Peyer's patch (tissue), 4 donors: ENCODE measurements at regions not wholly inside any gene's neighbourhood (a gene's known extent, or its start where the extent isn't known, plus 50 kb on each side); places are given as distances from the start of the nearest gene placed in this dataset.

Experiments used
- DNase-seq, 3 donors: peaks; one replicate each; pipeline ENCODE4 v3.0.0-alpha.2; 2017 to 2019
- H3K27ac ChIP-seq, 4 donors: fragments of 200-600 bp; sonication (generic); one replicate each; pipeline ENCODE4 v1.5.1; 2016 to 2019
- H3K27me3 ChIP-seq, 2 donors: fragments of 200-600 bp; sonication (generic); one replicate each; pipeline ENCODE4 v1.5.1; 2019
- H3K36me3 ChIP-seq, 3 donors: fragments of 200-600 bp; sonication (generic); one replicate each; pipeline ENCODE4 v1.5.1; 2016 to 2019
- H3K4me1 ChIP-seq, 4 donors: fragments of 200-600 bp; sonication (generic); one replicate each; pipeline ENCODE4 v1.5.1; 2016 to 2019
- H3K4me3 ChIP-seq, 4 donors: fragments of 200-600 bp; sonication (generic); 1 replicate in 3 of 4; 2 replicates in 1 of 4; pipeline ENCODE4 v1.5.1; 2016 to 2019; ENCODE audit warnings: mild to moderate bottlenecking in 1 of 4
- H3K9me3 ChIP-seq, 4 donors: fragments of 200-600 bp; sonication (generic); one replicate each; pipeline ENCODE4 v1.5.1; 2016 to 2019; ENCODE audit warnings: mild to moderate bottlenecking in 1 of 4
- CTCF ChIP-seq, 6 experiments: fragments of 450-650 bp in 4 of 6; fragments of 200-600 bp in 2 of 6; sonication (generic) in 1 of 6; IDR thresholded peaks; one replicate each; pipeline ENCODE4 v1.5.1; 2017 to 2019; ENCODE audit warnings: antibody characterized with exemption in 6 of 6, mild to moderate bottlenecking in 3 of 6, moderate library complexity in 1 of 6
- POLR2A ChIP-seq, 2 donors: fragments of 450-650 bp; IDR thresholded peaks; one replicate each; pipeline ENCODE4 v1.5.1; 2017; ENCODE audit warnings: antibody characterized with exemption in 2 of 2, mild to moderate bottlenecking in 2 of 2, moderate library complexity in 2 of 2

GRCh38 chr2:23206650-23207049, 178.3 kb upstream of the KLHL29 start:
- DNase-seq = no peak
- H3K4me3 ChIP-seq = no peak overlapping the region
- TF ChIP-seq CTCF (IDR thresholded peaks at IDR 0.05) = no peak
- H3K4me1 ChIP-seq = peaks cover 0 to 12% (median 0%) of the 10 kb centered on the region in 4 donors
- H3K27me3 ChIP-seq = no peaks in the 10 kb centered on the region
- H3K9me3 ChIP-seq = no peaks in the 10 kb centered on the region
- H3K36me3 ChIP-seq = no peaks in the 10 kb centered on the region
- no peak overlapping the region for H3K27ac ChIP-seq

- Histone ChIP-seq H3K4me1 (peaks cover 0 to 12% (median 0%) of the 10 kb centered on the region in 4 donors), H3K4me3 (no peak overlapping the region), H3K9me3 (no peaks in the 10 kb centered on the region), H3K27ac (no peak overlapping the region), H3K27me3 (no peaks in the 10 kb centered on the region), H3K36me3 (no peaks in the 10 kb centered on the region)
- TF ChIP-seq CTCF (IDR thresholded peaks at IDR 0.05) (no peak), POLR2A (IDR thresholded peaks at IDR 0.05) (no peak)
- peak in 1 of 3 donors; percentile 53 for DNase-seq
Observed at GRCh38 chr2:23207871-23208270, 177.1 kb upstream of the KLHL29 start.

- H3K27ac ChIP-seq = peak overlapping the region in 1 of 4 donors; percentile 59
- H3K4me1 ChIP-seq = peaks cover 0 to 12% (median 0%) of the 10 kb centered on the region in 4 donors
- peak in 2 of 6 experiments; percentile 7 to 27 for TF ChIP-seq CTCF (IDR thresholded peaks at IDR 0.05)
- no peak for TF ChIP-seq POLR2A (IDR thresholded peaks at IDR 0.05)
- H3K4me3 ChIP-seq = no peak overlapping the region
- no peaks in the 10 kb centered on the region for H3K36me3 ChIP-seq
- no peaks in the 10 kb centered on the region for H3K9me3 ChIP-seq
- no peaks in the 10 kb centered on the region for H3K27me3 ChIP-seq
- no peak for DNase-seq
Observed at GRCh38 chr2:23208339-23208738, 176.6 kb upstream of the KLHL29 start.

GRCh38 chr2:23209059-23209458, 175.9 kb upstream of the KLHL29 start:
- Histone ChIP-seq H3K9me3 (no peaks in the 10 kb centered on the region), H3K4me3 (no peak overlapping the region), H3K36me3 (no peaks in the 10 kb centered on the region), H3K27ac (peak overlapping the region in 2 of 4 donors; percentile 25 to 59), H3K27me3 (no peaks in the 10 kb centered on the region), H3K4me1 (peaks cover 0 to 12% (median 0%) of the 10 kb centered on the region in 4 donors)
- no peak for DNase-seq
- no peak for TF ChIP-seq CTCF (IDR thresholded peaks at IDR 0.05)
- no peak for TF ChIP-seq POLR2A (IDR thresholded peaks at IDR 0.05)

GRCh38 chr2:23211987-23212583, 172.9 kb upstream of the KLHL29 start:
- H3K27ac ChIP-seq = no peak overlapping the region
- H3K27me3 ChIP-seq = no peaks in the 10 kb centered on the region
- no peak for DNase-seq
- peaks cover 0 to 12% (median 0%) of the 10 kb centered on the region in 4 donors for H3K4me1 ChIP-seq
- no peaks in the 10 kb centered on the region for H3K36me3 ChIP-seq
- TF ChIP-seq POLR2A (IDR thresholded peaks at IDR 0.05) = no peak
- no peak for TF ChIP-seq CTCF (IDR thresholded peaks at IDR 0.05)
- H3K4me3 ChIP-seq = no peak overlapping the region
- no peaks in the 10 kb centered on the region for H3K9me3 ChIP-seq

- Histone ChIP-seq H3K4me1 (peaks cover 0 to 10% (median 0%) of the 10 kb centered on the region in 4 donors), H3K36me3 (no peaks in the 10 kb centered on the region), H3K4me3 (no peak overlapping the region), H3K27me3 (no peaks in the 10 kb centered on the region), H3K9me3 (no peaks in the 10 kb centered on the region), H3K27ac (no peak overlapping the region)
- no peak for DNase-seq
- TF ChIP-seq POLR2A (IDR thresholded peaks at IDR 0.05) = no peak
- no peak for TF ChIP-seq CTCF (IDR thresholded peaks at IDR 0.05)
Observed at GRCh38 chr2:23213196-23213595, 171.8 kb upstream of the KLHL29 start.
